Uterus (tissue), 3 donors: ENCODE measurements at regions not wholly inside any gene's neighbourhood (a gene's known extent, or its start where the extent isn't known, plus 50 kb on each side); places are given as distances from the start of the nearest gene placed in this dataset. TPM values are rescaled to one million over a fixed set of nuclear protein-coding genes. Genes with fewer than 3 reads are reported as not detected.
"Not testable (repeated sequence)": the region's sequence is repeated elsewhere in the genome, so short reads cannot be mapped to it uniquely, and the experiment has no call there.

Experiments
- DNase-seq, 2 donors: peaks; one replicate each; pipeline ENCODE4 v3.0.0-alpha.2; 2019 to 2020
- H3K27ac ChIP-seq, 2 donors: fragments of 200-600 bp; sonication (generic); 1 replicate in 1 of 2; 2 replicates in 1 of 2; pipeline ENCODE4 v1.5.1; 2016 to 2018
- H3K27me3 ChIP-seq, 2 donors: fragments of 200-600 bp; sonication (generic); one replicate each; pipeline ENCODE4 v1.5.1; 2018 to 2019; ENCODE audit warnings: control low read depth in 1 of 2
- H3K36me3 ChIP-seq, 2 donors: fragments of 200-600 bp; sonication (generic); one replicate each; pipeline ENCODE4 v1.5.1; 2019; ENCODE audit warnings: control low read depth in 1 of 2
- H3K4me1 ChIP-seq, 2 donors: fragments of 200-600 bp; sonication (generic); one replicate each; pipeline ENCODE4 v1.5.1; 2018 to 2019; ENCODE audit warnings: control low read depth in 1 of 2
- H3K4me3 ChIP-seq, 2 donors: fragments of 200-600 bp; sonication (generic); 1 replicate in 1 of 2; 2 replicates in 1 of 2; pipeline ENCODE4 v1.5.1; 2018 to 2019; ENCODE audit warnings: mild to moderate bottlenecking in 1 of 2
- H3K9me3 ChIP-seq, 2 donors: fragments of 200-600 bp; sonication (generic); one replicate each; pipeline ENCODE4 v1.5.1; 2019; ENCODE audit warnings: control low read depth in 1 of 2
- CTCF ChIP-seq, 4 experiments: fragments of 200-600 bp in 2 of 4; fragments of 450-650 bp in 2 of 4; sonication (generic) in 2 of 4; IDR thresholded peaks; one replicate each; pipeline ENCODE4 v1.5.1; 2016 to 2019; ENCODE audit warnings: antibody characterized with exemption in 4 of 4, mild to moderate bottlenecking in 2 of 4, moderate library complexity in 1 of 4
- intact Hi-C: fragments of 100-400 bp; cut with DNase I; formaldehyde crosslinking; loops from one replicate; pipeline ENCODE4 v1.15.1; 2023; ENCODE audit warnings: low total_unique reads
- small RNA-seq: library from RNA; depleted of rRNA; stranded (forward); fragments of <200 nt; gene quantifications from one replicate; pipeline ENCODE3, GENCODE V24; 2016
- donor health status: DM: yes; HTN: yes; CAD: no.

- H3K9me3 ChIP-seq, H3K36me3 ChIP-seq, H3K27me3 ChIP-seq, DNase-seq, intact Hi-C loops, H3K4me1 ChIP-seq, H3K27ac ChIP-seq, H3K4me3 ChIP-seq: not testable (repeated sequence)
These were observed 70.2 kb downstream of the LGALS9C start for GRCh38 chr17:18546514-18547398.

GRCh38 chr17:18557086-18557485 lies 80.5 kb downstream of the LGALS9C start:
- DNase-seq, H3K9me3 ChIP-seq, H3K36me3 ChIP-seq, H3K4me3 ChIP-seq, H3K27ac ChIP-seq, H3K27me3 ChIP-seq, intact Hi-C loops, H3K4me1 ChIP-seq: not testable (repeated sequence)

GRCh38 chr17:18563381-18564098 lies 80.7 kb downstream of the TBC1D28 start:
- H3K4me3 ChIP-seq, DNase-seq, intact Hi-C loops, H3K27me3 ChIP-seq, H3K27ac ChIP-seq, H3K4me1 ChIP-seq, H3K9me3 ChIP-seq, H3K36me3 ChIP-seq: not testable (repeated sequence)

GRCh38 chr17:18564099-18564448 lies 80.1 kb downstream of the TBC1D28 start:
- H3K27me3 ChIP-seq, H3K27ac ChIP-seq, H3K4me3 ChIP-seq, intact Hi-C loops, H3K4me1 ChIP-seq, H3K9me3 ChIP-seq, H3K36me3 ChIP-seq, DNase-seq: not testable (repeated sequence)
- peak in 3 of 4 experiments; percentile 24 to 29 (median 25) for TF ChIP-seq CTCF (IDR thresholded peaks at IDR 0.05)

- H3K9me3 ChIP-seq, DNase-seq, H3K27me3 ChIP-seq, H3K4me3 ChIP-seq, H3K36me3 ChIP-seq, intact Hi-C loops, H3K4me1 ChIP-seq: not testable (repeated sequence)
- H3K27ac ChIP-seq: peak overlapping the region; percentile 18 to 20
These were observed 75.8 kb downstream of the TBC1D28 start for GRCh38 chr17:18568108-18568995.

- DNase-seq, H3K36me3 ChIP-seq, H3K4me1 ChIP-seq, intact Hi-C loops, H3K9me3 ChIP-seq, H3K27me3 ChIP-seq, H3K4me3 ChIP-seq: not testable (repeated sequence)
- peak overlapping the region in 1 of 2 donors; percentile 18 for H3K27ac ChIP-seq
These were observed 74.7 kb downstream of the TBC1D28 start for GRCh38 chr17:18569489-18569913.

GRCh38 chr17:18572536-18572935 lies 71.7 kb downstream of the TBC1D28 start:
- H3K9me3 ChIP-seq, H3K4me3 ChIP-seq, H3K36me3 ChIP-seq, H3K27ac ChIP-seq, H3K4me1 ChIP-seq, H3K27me3 ChIP-seq, intact Hi-C loops, DNase-seq: not testable (repeated sequence)

GRCh38 chr17:18574137-18574536 lies 70.1 kb downstream of the TBC1D28 start:
- not testable (repeated sequence) for H3K4me1 ChIP-seq, H3K27ac ChIP-seq

More at GRCh38 chr17:18574137-18574536, 70.1 kb downstream of the TBC1D28 start:
- intact Hi-C loops, H3K4me3 ChIP-seq, H3K27me3 ChIP-seq, DNase-seq, H3K36me3 ChIP-seq, H3K9me3 ChIP-seq: not testable (repeated sequence)

Small RNA genes lying in the stretch of these regions (small RNA-seq; reads per million reads assigned to genes)
- gene AC107983.1: not detected
